ENCODE measurements at regions not wholly inside any gene's neighbourhood (a gene's known extent, or its start where the extent isn't known, plus 50 kb on each side); places are given as distances from the start of the nearest gene placed in this dataset.

GRCh38 chr12:58547217-58547616, 373.1 kb downstream of the LRIG3 start:
- Histone ChIP-seq H3K36me3 (ENCODE audit: control insufficient read depth, insufficient read depth, low read length) (no peaks in the 10 kb centered on the region), H3K9me3 (ENCODE audit: control insufficient read depth, insufficient read depth, low read depth, low read length) (no peaks in the 10 kb centered on the region), H3K27me3 (ENCODE audit: control insufficient read depth, insufficient read depth, low read length) (no peaks in the 10 kb centered on the region), H3K4me3 (ENCODE audit: low read depth in 2 of 2, low read length in 2 of 2) (no peak overlapping the region), H3K4me1 (ENCODE audit: control insufficient read depth, insufficient read depth, low read length) (no peaks in the 10 kb centered on the region), H3K27ac (ENCODE audit: low read length) (no peak overlapping the region)
- in situ Hi-C loops (cut with HindIII; ENCODE audit: low pct_unique_long_range_greater_than_20kb, low sequenced_read_pairs) (no loop called here), intact Hi-C loops (cut with micrococcal nuclease; ENCODE audit: unreplicated experiment) (loop anchor here (10.0 kb wide), 1 partner anchor 538 kb away; no protein-coding TSS in a partner anchor)
- ChIA-PET POLR2A (no interaction called here), CTCF (no interaction called here)
- ATAC-seq (no peak), DNase-seq (ENCODE audit: low read depth, low spot score) (no peak)
- BruUV-seq (replicated peaks): no TSS peak
- TF ChIP-seq TCF7L2 (IDR thresholded peaks at IDR 0.05; ENCODE audit: low read depth, low read length): no peak
- TF ChIP-seq SIN3A (IDR thresholded peaks at IDR 0.05; ENCODE audit: borderline replicate concordance, insufficient read depth, low read depth, low read length): no peak

- in situ Hi-C loops (cut with HindIII; ENCODE audit: low pct_unique_long_range_greater_than_20kb, low sequenced_read_pairs): no loop called here
- ChIA-PET POLR2A (no interaction called here), CTCF (interaction anchor here (0.6 to 0.7 kb wide), 2 partner anchors 190 to 468 kb away, joined by 3 to 4 read pairs; no protein-coding TSS in a partner anchor)
These were observed 371.5 kb downstream of the LRIG3 start for GRCh38 chr12:58548801-58549200.

More at GRCh38 chr12:58548801-58549200, 371.5 kb downstream of the LRIG3 start:
- no peak for DNase-seq (ENCODE audit: low read depth, low spot score)
- Histone ChIP-seq H3K9me3 (ENCODE audit: control insufficient read depth, insufficient read depth, low read depth, low read length) (no peaks in the 10 kb centered on the region), H3K27me3 (ENCODE audit: control insufficient read depth, insufficient read depth, low read length) (no peaks in the 10 kb centered on the region), H3K4me1 (ENCODE audit: control insufficient read depth, insufficient read depth, low read length) (no peaks in the 10 kb centered on the region), H3K4me3 (ENCODE audit: low read depth in 2 of 2, low read length in 2 of 2) (no peak overlapping the region), H3K36me3 (ENCODE audit: control insufficient read depth, insufficient read depth, low read length) (no peaks in the 10 kb centered on the region), H3K27ac (ENCODE audit: low read length) (no peak overlapping the region)
- intact Hi-C loops (cut with micrococcal nuclease; ENCODE audit: unreplicated experiment): loop anchor here (10.0 kb wide), 1 partner anchor 536 kb away; no protein-coding TSS in a partner anchor
- TF ChIP-seq SIN3A (IDR thresholded peaks at IDR 0.05; ENCODE audit: borderline replicate concordance, insufficient read depth, low read depth, low read length) (no peak), TCF7L2 (IDR thresholded peaks at IDR 0.05; ENCODE audit: low read depth, low read length) (no peak), CTCF (IDR thresholded peaks at IDR 0.05) (no peak), POLR2AphosphoS5 (IDR thresholded peaks at IDR 0.05; ENCODE audit: low read depth, low read length) (no peak)
- TF ChIP-seq, protein P1, sequence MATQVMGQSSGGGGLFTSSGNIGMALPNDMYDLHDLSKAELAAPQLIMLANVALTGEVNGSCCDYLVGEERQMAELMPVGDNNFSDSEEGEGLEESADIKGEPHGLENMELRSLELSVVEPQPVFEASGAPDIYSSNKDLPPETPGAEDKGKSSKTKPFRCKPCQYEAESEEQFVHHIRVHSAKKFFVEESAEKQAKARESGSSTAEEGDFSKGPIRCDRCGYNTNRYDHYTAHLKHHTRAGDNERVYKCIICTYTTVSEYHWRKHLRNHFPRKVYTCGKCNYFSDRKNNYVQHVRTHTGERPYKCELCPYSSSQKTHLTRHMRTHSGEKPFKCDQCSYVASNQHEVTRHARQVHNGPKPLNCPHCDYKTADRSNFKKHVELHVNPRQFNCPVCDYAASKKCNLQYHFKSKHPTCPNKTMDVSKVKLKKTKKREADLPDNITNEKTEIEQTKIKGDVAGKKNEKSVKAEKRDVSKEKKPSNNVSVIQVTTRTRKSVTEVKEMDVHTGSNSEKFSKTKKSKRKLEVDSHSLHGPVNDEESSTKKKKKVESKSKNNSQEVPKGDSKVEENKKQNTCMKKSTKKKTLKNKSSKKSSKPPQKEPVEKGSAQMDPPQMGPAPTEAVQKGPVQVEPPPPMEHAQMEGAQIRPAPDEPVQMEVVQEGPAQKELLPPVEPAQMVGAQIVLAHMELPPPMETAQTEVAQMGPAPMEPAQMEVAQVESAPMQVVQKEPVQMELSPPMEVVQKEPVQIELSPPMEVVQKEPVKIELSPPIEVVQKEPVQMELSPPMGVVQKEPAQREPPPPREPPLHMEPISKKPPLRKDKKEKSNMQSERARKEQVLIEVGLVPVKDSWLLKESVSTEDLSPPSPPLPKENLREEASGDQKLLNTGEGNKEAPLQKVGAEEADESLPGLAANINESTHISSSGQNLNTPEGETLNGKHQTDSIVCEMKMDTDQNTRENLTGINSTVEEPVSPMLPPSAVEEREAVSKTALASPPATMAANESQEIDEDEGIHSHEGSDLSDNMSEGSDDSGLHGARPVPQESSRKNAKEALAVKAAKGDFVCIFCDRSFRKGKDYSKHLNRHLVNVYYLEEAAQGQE (IDR thresholded peaks at IDR 0.05; ENCODE audit: insufficient read depth in 1 of 2, low read depth in 2 of 2, low read length in 1 of 2): no peak
- no TSS peak for BruUV-seq (replicated peaks)
- ATAC-seq: no peak

All from Panc1 (cell line).